ENCODE measurements at regions not wholly inside any gene's neighbourhood (a gene's known extent, or its start where the extent isn't known, plus 50 kb on each side); places are given as distances from the start of the nearest gene placed in this dataset.

DNA sequence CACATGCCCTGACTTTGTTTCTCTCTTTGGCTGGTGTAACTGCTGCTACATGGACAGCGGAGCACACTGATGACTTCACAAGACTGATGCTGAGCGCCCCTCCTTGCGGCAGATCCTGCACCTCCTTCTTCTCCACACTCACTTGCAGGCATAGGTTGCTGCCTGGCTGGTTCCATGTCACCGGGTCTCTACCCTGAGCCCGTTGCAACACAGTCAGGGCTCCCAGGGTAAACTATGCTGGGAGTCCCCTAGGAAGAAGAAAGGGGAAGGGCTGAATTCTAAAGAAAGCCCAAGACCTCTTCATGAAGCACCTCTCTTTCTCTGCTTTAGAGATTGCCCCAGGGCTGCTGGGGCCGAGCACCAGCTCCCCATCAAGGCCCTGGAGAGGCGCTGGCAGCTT is 83.3 kb upstream of the DUSP22 start:
- no peak for TF ChIP-seq CTCF (IDR thresholded peaks at IDR 0.05)
- TF ChIP-seq, protein P1, sequence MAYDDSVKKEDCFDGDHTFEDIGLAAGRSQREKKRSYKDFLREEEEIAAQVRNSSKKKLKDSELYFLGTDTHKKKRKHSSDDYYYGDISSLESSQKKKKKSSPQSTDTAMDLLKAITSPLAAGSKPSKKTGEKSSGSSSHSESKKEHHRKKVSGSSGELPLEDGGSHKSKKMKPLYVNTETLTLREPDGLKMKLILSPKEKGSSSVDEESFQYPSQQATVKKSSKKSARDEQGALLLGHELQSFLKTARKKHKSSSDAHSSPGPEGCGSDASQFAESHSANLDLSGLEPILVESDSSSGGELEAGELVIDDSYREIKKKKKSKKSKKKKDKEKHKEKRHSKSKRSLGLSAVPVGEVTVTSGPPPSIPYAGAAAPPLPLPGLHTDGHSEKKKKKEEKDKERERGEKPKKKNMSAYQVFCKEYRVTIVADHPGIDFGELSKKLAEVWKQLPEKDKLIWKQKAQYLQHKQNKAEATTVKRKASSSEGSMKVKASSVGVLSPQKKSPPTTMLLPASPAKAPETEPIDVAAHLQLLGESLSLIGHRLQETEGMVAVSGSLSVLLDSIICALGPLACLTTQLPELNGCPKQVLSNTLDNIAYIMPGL (CRISPR knock-in tag; IDR thresholded peaks at IDR 0.05) = no peak
